Loucy (cell line): ENCODE measurements at regions not wholly inside any gene's neighbourhood (a gene's known extent, or its start where the extent isn't known, plus 50 kb on each side); places are given as distances from the start of the nearest gene placed in this dataset.

ENCODE experiments used
- EZH2phosphoT487 ChIP-seq: fragments of 200-600 bp; IDR thresholded peaks from 2 replicates; pipeline ENCODE4 v1.6.1; 2018; ENCODE audit warnings: antibody characterized with exemption, mild to moderate bottlenecking, moderate library complexity, borderline replicate concordance
- TF ChIP-seq, protein P1 (sequence below): fragments of 200-600 bp; sonication (generic); conservative IDR thresholded peaks from 2 replicates; pipeline ENCODE4 v1.5.1; 2014; ENCODE audit warnings: mild to moderate bottlenecking, antibody characterized with exemption, low read length

DNA sequence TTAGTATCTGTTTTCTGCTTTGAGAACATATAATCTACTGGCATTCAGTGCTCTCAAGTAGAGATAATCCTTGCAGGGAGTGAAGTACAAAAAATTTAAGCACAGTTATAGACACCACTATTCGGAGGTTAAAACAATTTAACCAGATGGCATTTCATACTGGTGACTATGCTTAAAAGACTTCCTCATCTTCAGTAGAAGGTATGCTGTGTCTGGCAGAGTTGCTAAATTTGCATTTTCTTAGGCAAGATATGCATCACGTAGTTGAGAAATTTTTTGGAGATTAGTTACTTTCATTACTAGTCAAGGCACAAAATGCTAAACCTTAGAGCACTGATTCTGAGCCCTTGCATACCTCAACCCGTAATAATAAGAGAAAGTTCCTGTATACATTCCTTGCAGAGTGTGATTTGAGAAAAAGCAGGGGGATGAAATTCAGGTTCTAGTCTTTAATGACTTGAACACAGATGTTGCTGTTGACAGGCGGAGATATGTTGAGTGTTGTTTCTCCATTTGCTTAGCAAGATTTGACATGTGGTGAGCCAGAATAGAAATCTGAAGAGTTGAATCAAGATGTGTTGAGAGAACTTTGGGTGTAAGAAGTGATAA is 70.8 kb upstream of the STARD4 start:
- TF ChIP-seq, protein P1, sequence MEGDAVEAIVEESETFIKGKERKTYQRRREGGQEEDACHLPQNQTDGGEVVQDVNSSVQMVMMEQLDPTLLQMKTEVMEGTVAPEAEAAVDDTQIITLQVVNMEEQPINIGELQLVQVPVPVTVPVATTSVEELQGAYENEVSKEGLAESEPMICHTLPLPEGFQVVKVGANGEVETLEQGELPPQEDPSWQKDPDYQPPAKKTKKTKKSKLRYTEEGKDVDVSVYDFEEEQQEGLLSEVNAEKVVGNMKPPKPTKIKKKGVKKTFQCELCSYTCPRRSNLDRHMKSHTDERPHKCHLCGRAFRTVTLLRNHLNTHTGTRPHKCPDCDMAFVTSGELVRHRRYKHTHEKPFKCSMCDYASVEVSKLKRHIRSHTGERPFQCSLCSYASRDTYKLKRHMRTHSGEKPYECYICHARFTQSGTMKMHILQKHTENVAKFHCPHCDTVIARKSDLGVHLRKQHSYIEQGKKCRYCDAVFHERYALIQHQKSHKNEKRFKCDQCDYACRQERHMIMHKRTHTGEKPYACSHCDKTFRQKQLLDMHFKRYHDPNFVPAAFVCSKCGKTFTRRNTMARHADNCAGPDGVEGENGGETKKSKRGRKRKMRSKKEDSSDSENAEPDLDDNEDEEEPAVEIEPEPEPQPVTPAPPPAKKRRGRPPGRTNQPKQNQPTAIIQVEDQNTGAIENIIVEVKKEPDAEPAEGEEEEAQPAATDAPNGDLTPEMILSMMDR: no peak
- TF ChIP-seq EZH2phosphoT487: no peak
